ENCODE measurements at regions not wholly inside any gene's neighbourhood (a gene's known extent, or its start where the extent isn't known, plus 50 kb on each side); places are given as distances from the start of the nearest gene placed in this dataset.

GRCh38 chr17:72345536-72345935 lies 224.7 kb downstream of the SOX9 start:
- no peaks in the 10 kb centered on the region for H3K27me3 ChIP-seq (replicated peaks; ENCODE audit: insufficient read depth, low read depth, low read length, poor library complexity)
- H3K4me3 ChIP-seq (ENCODE audit: low read depth, low read length, poor library complexity, severe bottlenecking) = no peak overlapping the region
- no peaks in the 10 kb centered on the region for H3K9me3 ChIP-seq (ENCODE audit: low read depth, low read length, poor library complexity, severe bottlenecking)
- TF ChIP-seq CTCF (conservative IDR thresholded peaks at IDR 0.05; ENCODE audit: low read depth, low read length) (peak; percentile 38), EZH2 (IDR thresholded peaks at IDR 0.05; ENCODE audit: borderline replicate concordance, low read depth, low read length, poor library complexity, severe bottlenecking) (no peak)
- H3K36me3 ChIP-seq (ENCODE audit: insufficient read depth, low read length, poor library complexity, severe bottlenecking) = no peaks in the 10 kb centered on the region
- CTCF ChIA-PET = no interaction called here
- H3K27ac ChIP-seq (ENCODE audit: low read depth, low read length, poor library complexity, severe bottlenecking) = no peak overlapping the region
- no peak for DNase-seq (ENCODE audit: low spot score)
- intact Hi-C loops (cut with micrococcal nuclease; ENCODE audit: unreplicated experiment) = no loop called here
- BruUV-seq (replicated peaks) = no TSS peak
- POLR2A ChIA-PET (ENCODE audit: low non-redundant PET) = no interaction called here
- peaks cover 17% of the 10 kb centered on the region for H3K4me1 ChIP-seq (ENCODE audit: insufficient read depth, low read length, poor library complexity, severe bottlenecking)

GRCh38 chr17:72346306-72346705 lies 225.5 kb downstream of the SOX9 start:
- Histone ChIP-seq H3K4me1 (ENCODE audit: insufficient read depth, low read length, poor library complexity, severe bottlenecking) (peaks cover 17% of the 10 kb centered on the region), H3K9me3 (ENCODE audit: low read depth, low read length, poor library complexity, severe bottlenecking) (no peaks in the 10 kb centered on the region), H3K27me3 (replicated peaks; ENCODE audit: insufficient read depth, low read depth, low read length, poor library complexity) (no peaks in the 10 kb centered on the region), H3K36me3 (ENCODE audit: insufficient read depth, low read length, poor library complexity, severe bottlenecking) (no peaks in the 10 kb centered on the region), H3K27ac (ENCODE audit: low read depth, low read length, poor library complexity, severe bottlenecking) (no peak overlapping the region), H3K4me3 (ENCODE audit: low read depth, low read length, poor library complexity, severe bottlenecking) (no peak overlapping the region)
- CTCF ChIA-PET = interaction anchor here (0.7 kb wide), 1 partner anchor 58 kb away, joined by 3 read pairs; no protein-coding TSS in a partner anchor
- TF ChIP-seq EZH2 (IDR thresholded peaks at IDR 0.05; ENCODE audit: borderline replicate concordance, low read depth, low read length, poor library complexity, severe bottlenecking) (no peak), CTCF (conservative IDR thresholded peaks at IDR 0.05; ENCODE audit: low read depth, low read length) (no peak)
- POLR2A ChIA-PET (ENCODE audit: low non-redundant PET) = interaction anchor here (0.9 kb wide), 1 partner anchor 10 kb away, joined by 4 read pairs; no protein-coding TSS in a partner anchor
- BruUV-seq (replicated peaks) = no TSS peak
- intact Hi-C loops (cut with micrococcal nuclease; ENCODE audit: unreplicated experiment) = no loop called here
- no peak for DNase-seq (ENCODE audit: low spot score)

GRCh38 chr17:72349011-72349410 lies 228.2 kb downstream of the SOX9 start:
- Histone ChIP-seq H3K27ac (ENCODE audit: low read depth, low read length, poor library complexity, severe bottlenecking) (no peak overlapping the region), H3K9me3 (ENCODE audit: low read depth, low read length, poor library complexity, severe bottlenecking) (no peaks in the 10 kb centered on the region), H3K36me3 (ENCODE audit: insufficient read depth, low read length, poor library complexity, severe bottlenecking) (no peaks in the 10 kb centered on the region), H3K27me3 (replicated peaks; ENCODE audit: insufficient read depth, low read depth, low read length, poor library complexity) (no peaks in the 10 kb centered on the region), H3K4me1 (ENCODE audit: insufficient read depth, low read length, poor library complexity, severe bottlenecking) (no peaks in the 10 kb centered on the region), H3K4me3 (ENCODE audit: low read depth, low read length, poor library complexity, severe bottlenecking) (no peak overlapping the region)
- intact Hi-C loops (cut with micrococcal nuclease; ENCODE audit: unreplicated experiment) = no loop called here
- TF ChIP-seq CTCF (conservative IDR thresholded peaks at IDR 0.05; ENCODE audit: low read depth, low read length) = no peak
- TF ChIP-seq EZH2 (IDR thresholded peaks at IDR 0.05; ENCODE audit: borderline replicate concordance, low read depth, low read length, poor library complexity, severe bottlenecking) = no peak
- DNase-seq (ENCODE audit: low spot score) = no peak
- ChIA-PET POLR2A (ENCODE audit: low non-redundant PET) (interaction anchor here (0.6 kb wide), 1 partner anchor 232 kb away, joined by 3 read pairs; no protein-coding TSS in a partner anchor), CTCF (no interaction called here)
- no TSS peak for BruUV-seq (replicated peaks)

Data from A673 (cell line).